ENCODE measurements at regions not wholly inside any gene's neighbourhood (a gene's known extent, or its start where the extent isn't known, plus 50 kb on each side); places are given as distances from the start of the nearest gene placed in this dataset.

- DNase-seq (ENCODE audit: low read depth): no peak
- no peak overlapping the region for H3K4me3 ChIP-seq (ENCODE audit: low read length)
- no peak for TF ChIP-seq CTCF (conservative IDR thresholded peaks at IDR 0.05; ENCODE audit: low read length)
Measured at GRCh38 chr6:23329086-23329485, 759.7 kb downstream of the HDGFL1 start.

- no peak for TF ChIP-seq CTCF (conservative IDR thresholded peaks at IDR 0.05; ENCODE audit: low read length)
- H3K4me3 ChIP-seq (ENCODE audit: low read length): no peak overlapping the region
- no peak for DNase-seq (ENCODE audit: low read depth)
Measured at GRCh38 chr6:23330632-23331031, 761.3 kb downstream of the HDGFL1 start.

- no peak for TF ChIP-seq CTCF (conservative IDR thresholded peaks at IDR 0.05; ENCODE audit: low read length)
- no peak for DNase-seq (ENCODE audit: low read depth)
Measured at GRCh38 chr6:23334360-23334759, 765.0 kb downstream of the HDGFL1 start.

GRCh38 chr6:23335894-23336293 lies 766.5 kb downstream of the HDGFL1 start:
- no peak for DNase-seq (ENCODE audit: low read depth)
- no peak for TF ChIP-seq CTCF (conservative IDR thresholded peaks at IDR 0.05; ENCODE audit: low read length)
- no peak overlapping the region for H3K4me3 ChIP-seq (ENCODE audit: low read length)

More at GRCh38 chr6:23334360-23334759, 765.0 kb downstream of the HDGFL1 start:
- no peak overlapping the region for H3K4me3 ChIP-seq (ENCODE audit: low read length)

GRCh38 chr6:23339268-23339667 lies 769.9 kb downstream of the HDGFL1 start:
- no peak for DNase-seq (ENCODE audit: low read depth)
- no peak for TF ChIP-seq CTCF (conservative IDR thresholded peaks at IDR 0.05; ENCODE audit: low read length)
- no peak overlapping the region for H3K4me3 ChIP-seq (ENCODE audit: low read length)

GRCh38 chr6:23340271-23340670 lies 770.9 kb downstream of the HDGFL1 start:
- no peak for DNase-seq (ENCODE audit: low read depth)
- no peak for TF ChIP-seq CTCF (conservative IDR thresholded peaks at IDR 0.05; ENCODE audit: low read length)
- no peak overlapping the region for H3K4me3 ChIP-seq (ENCODE audit: low read length)

- no peak overlapping the region for H3K4me3 ChIP-seq (ENCODE audit: low read length)
- DNase-seq (ENCODE audit: low read depth): no peak
- no peak for TF ChIP-seq CTCF (conservative IDR thresholded peaks at IDR 0.05; ENCODE audit: low read length)
Measured at GRCh38 chr6:23343610-23344306, 774.4 kb downstream of the HDGFL1 start.
